B cell (primary cell): ENCODE measurements at regions not wholly inside any gene's neighbourhood (a gene's known extent, or its start where the extent isn't known, plus 50 kb on each side); places are given as distances from the start of the nearest gene placed in this dataset.

ENCODE experiments used
- CTCF ChIP-seq: fragments of 200-600 bp; IDR thresholded peaks from one replicate; pipeline ENCODE4 v1.8.0; 2022; ENCODE audit warnings: antibody characterized with exemption, mild to moderate bottlenecking
- EZH2 ChIP-seq: IDR thresholded peaks from 2 replicates; pipeline ENCODE4 v1.6.1; 2012; ENCODE audit warnings: borderline replicate concordance, low read depth, mild to moderate bottlenecking, moderate library complexity, low read length; ENCODE audit not compliant: insufficient read depth, poor library complexity, severe bottlenecking

GRCh38 chr15:47934342-47934741 is 186.4 kb upstream of the SLC24A5 start:
- TF ChIP-seq CTCF (no peak), EZH2 (no peak)
